ENCODE measurements at regions not wholly inside any gene's neighbourhood (a gene's known extent, or its start where the extent isn't known, plus 50 kb on each side); places are given as distances from the start of the nearest gene placed in this dataset.

DNA sequence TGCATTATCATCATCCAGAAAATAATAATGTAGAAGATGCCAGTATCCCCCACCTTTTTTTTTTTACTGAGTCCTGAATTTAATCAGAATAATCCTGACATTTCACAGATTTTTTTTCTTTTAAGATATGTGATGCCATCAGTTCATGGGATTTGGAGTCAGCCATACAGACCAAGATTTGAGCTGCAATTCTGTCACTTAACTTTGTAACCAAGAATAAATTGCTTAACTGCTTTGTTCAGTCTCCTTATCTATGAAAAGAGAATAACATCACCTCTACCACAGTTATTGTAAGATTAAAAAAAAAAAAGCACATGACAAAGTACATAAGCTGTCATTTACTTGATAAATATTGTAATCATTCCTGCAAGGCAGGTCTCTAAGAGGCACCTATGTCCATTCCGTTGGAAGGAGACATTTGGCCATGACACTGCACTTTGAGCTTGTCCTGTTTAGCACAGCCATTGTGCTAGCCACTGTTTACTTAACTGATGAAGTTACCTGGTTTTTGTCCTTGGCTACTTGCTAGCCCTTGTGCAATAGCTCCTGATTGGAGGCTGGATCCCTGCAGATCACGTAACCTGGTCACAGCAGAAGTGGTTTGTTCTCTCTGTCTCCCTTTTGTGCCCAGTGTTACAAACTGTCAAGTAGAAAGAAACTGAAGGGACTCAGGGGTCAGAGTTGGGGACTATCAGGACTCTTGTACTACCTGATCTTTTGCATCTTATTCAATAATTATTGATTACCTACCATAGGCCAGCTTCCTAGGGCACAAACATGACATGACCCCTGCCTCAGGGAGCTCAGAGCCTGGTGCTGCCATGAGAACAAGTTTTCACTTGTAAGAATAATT, 306.0 kb downstream of the WDR72 start:
- DNase-seq (ENCODE audit: low read depth), result no peak
- H3K4me3 ChIP-seq (replicated peaks; ENCODE audit: low read depth, low read length), result no peak overlapping the region
- TF ChIP-seq, protein P1, sequence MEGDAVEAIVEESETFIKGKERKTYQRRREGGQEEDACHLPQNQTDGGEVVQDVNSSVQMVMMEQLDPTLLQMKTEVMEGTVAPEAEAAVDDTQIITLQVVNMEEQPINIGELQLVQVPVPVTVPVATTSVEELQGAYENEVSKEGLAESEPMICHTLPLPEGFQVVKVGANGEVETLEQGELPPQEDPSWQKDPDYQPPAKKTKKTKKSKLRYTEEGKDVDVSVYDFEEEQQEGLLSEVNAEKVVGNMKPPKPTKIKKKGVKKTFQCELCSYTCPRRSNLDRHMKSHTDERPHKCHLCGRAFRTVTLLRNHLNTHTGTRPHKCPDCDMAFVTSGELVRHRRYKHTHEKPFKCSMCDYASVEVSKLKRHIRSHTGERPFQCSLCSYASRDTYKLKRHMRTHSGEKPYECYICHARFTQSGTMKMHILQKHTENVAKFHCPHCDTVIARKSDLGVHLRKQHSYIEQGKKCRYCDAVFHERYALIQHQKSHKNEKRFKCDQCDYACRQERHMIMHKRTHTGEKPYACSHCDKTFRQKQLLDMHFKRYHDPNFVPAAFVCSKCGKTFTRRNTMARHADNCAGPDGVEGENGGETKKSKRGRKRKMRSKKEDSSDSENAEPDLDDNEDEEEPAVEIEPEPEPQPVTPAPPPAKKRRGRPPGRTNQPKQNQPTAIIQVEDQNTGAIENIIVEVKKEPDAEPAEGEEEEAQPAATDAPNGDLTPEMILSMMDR (IDR thresholded peaks at IDR 0.05; ENCODE audit: low read length, missing control alignments), result no peak

- no peak overlapping the region for H3K4me3 ChIP-seq (replicated peaks; ENCODE audit: low read depth, low read length)
- DNase-seq (ENCODE audit: low read depth), result no peak
- TF ChIP-seq, protein P1 (IDR thresholded peaks at IDR 0.05; ENCODE audit: low read length, missing control alignments), result no peak
These were observed 311.0 kb downstream of the WDR72 start for GRCh38 chr15:53448232-53449015.

DNA sequence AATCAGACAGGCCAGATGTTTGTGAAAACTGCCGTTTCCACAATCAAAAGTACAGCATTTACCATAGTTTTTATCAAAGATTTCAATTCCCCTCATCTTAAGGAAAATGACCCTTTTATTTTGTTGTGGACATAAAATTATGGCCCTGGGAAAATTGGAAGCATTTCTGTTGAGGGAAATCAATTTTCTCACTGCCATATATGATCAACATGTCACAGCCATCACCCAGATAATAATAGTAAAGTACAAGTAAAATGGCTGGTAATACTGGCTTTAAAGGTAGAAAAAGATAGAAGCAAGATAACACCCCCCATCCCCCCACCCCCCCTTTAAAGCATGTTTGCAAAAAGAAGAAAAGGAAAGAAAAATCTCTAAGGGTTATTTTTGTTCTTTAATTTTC, 311.7 kb downstream of the WDR72 start:
- no peak for DNase-seq (ENCODE audit: low read depth)
- no peak overlapping the region for H3K4me3 ChIP-seq (replicated peaks; ENCODE audit: low read depth, low read length)
- TF ChIP-seq, protein P1 (IDR thresholded peaks at IDR 0.05; ENCODE audit: low read length, missing control alignments), result no peak

DNA sequence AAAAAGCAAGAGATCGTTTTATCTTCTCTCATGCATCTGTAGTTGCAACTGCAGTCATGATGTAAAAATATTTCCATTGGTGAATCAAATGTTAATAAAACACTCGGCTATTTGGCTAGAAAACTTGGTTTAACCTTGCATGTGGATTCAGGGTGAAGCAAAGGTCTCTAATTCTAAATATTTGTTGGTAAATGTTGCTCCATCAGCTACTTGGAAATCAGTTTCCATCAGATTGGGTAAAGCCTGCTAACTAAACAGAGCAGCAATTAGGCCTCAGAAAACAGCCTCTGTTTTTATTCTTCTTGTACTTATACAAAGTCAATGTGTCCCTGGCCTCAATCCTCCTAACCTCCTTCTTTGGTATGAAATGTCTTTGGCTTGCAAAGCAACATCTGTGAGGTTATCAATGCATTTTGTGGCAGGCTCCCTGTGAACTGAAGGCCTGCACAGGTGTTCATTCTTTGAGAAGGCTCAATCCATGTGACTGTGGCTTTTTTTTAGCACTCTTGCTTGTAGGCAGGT, 312.3 kb downstream of the WDR72 start:
- H3K4me3 ChIP-seq (replicated peaks; ENCODE audit: low read depth, low read length), result no peak overlapping the region
- TF ChIP-seq, protein P1 (IDR thresholded peaks at IDR 0.05; ENCODE audit: low read length, missing control alignments), result no peak
- no peak for DNase-seq (ENCODE audit: low read depth)

- no peak overlapping the region for H3K4me3 ChIP-seq (replicated peaks; ENCODE audit: low read depth, low read length)
- no peak for DNase-seq (ENCODE audit: low read depth)
- TF ChIP-seq, protein P1 (IDR thresholded peaks at IDR 0.05; ENCODE audit: low read length, missing control alignments), result no peak
These were observed 313.1 kb downstream of the WDR72 start for GRCh38 chr15:53446376-53446775.

GRCh38 chr15:53445531-53445930, 313.9 kb downstream of the WDR72 start:
- DNase-seq (ENCODE audit: low read depth), result no peak
- H3K4me3 ChIP-seq (replicated peaks; ENCODE audit: low read depth, low read length), result no peak overlapping the region
- TF ChIP-seq, protein P1 (IDR thresholded peaks at IDR 0.05; ENCODE audit: low read length, missing control alignments), result no peak

All from fibroblast of pulmonary artery (primary cell).